ENCODE measurements at regions not wholly inside any gene's neighbourhood (a gene's known extent, or its start where the extent isn't known, plus 50 kb on each side); places are given as distances from the start of the nearest gene placed in this dataset.

DNA sequence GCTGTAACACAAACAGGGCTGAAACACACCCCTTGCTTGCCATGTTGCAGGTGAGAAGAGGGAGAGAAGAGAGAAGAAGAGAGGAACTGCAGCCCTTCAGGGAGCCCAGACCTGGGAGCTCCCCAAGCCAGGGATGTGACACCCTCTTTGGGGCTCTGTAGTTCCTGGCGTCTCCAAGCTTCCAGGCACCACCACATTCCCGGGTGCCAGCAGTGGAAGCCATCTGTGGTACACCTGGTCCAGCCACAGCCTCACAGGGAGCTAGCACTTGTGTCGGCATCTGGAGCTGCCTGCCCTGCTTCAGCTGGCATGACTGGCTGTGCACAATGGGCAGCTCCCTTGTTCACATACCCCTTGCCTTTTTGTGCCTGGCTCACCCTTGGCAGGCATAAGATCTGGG is 182.1 kb downstream of the DEPDC1B start:
- Histone ChIP-seq H3K9me3 (replicated peaks; ENCODE audit: control insufficient read depth, low read depth, low read length) (no peaks in the 10 kb centered on the region), H3K27me3 (ENCODE audit: control insufficient read depth, insufficient read depth, low read length) (no peaks in the 10 kb centered on the region), H3K4me3 (ENCODE audit: low read length) (no peak overlapping the region), H3K4me1 (ENCODE audit: control insufficient read depth, insufficient read depth, low read length) (peaks cover 3% of the 10 kb centered on the region), H3K27ac (ENCODE audit: low read length) (no peak overlapping the region), H3K36me3 (ENCODE audit: control insufficient read depth, insufficient read depth, low read length) (no peaks in the 10 kb centered on the region)
- no peak for DNase-seq
- WGBS (ENCODE audit: insufficient coverage): 80% methylated on average over 3 of the region's 3 CpGs

- DNase-seq: no peak
- Histone ChIP-seq H3K27me3 (ENCODE audit: control insufficient read depth, insufficient read depth, low read length) (no peaks in the 10 kb centered on the region), H3K9me3 (replicated peaks; ENCODE audit: control insufficient read depth, low read depth, low read length) (no peaks in the 10 kb centered on the region), H3K4me1 (ENCODE audit: control insufficient read depth, insufficient read depth, low read length) (peaks cover 3% of the 10 kb centered on the region), H3K4me3 (ENCODE audit: low read length) (no peak overlapping the region), H3K27ac (ENCODE audit: low read length) (no peak overlapping the region), H3K36me3 (ENCODE audit: control insufficient read depth, insufficient read depth, low read length) (no peaks in the 10 kb centered on the region)
- 87% methylated on average over 8 of the region's 8 CpGs for WGBS (ENCODE audit: insufficient coverage)
These were observed 182.8 kb downstream of the DEPDC1B start for GRCh38 chr5:60517094-60517694.

GRCh38 chr5:60516688-60517087 is 183.3 kb downstream of the DEPDC1B start:
- no CpG with 5 or more reads among the region's 2 CpGs for WGBS (ENCODE audit: insufficient coverage)
- no peaks in the 10 kb centered on the region for H3K36me3 ChIP-seq (ENCODE audit: control insufficient read depth, insufficient read depth, low read length)
- H3K27ac ChIP-seq (ENCODE audit: low read length): no peak overlapping the region
- H3K4me1 ChIP-seq (ENCODE audit: control insufficient read depth, insufficient read depth, low read length): peaks cover 3% of the 10 kb centered on the region
- H3K27me3 ChIP-seq (ENCODE audit: control insufficient read depth, insufficient read depth, low read length): no peaks in the 10 kb centered on the region
- H3K9me3 ChIP-seq (replicated peaks; ENCODE audit: control insufficient read depth, low read depth, low read length): no peaks in the 10 kb centered on the region
- H3K4me3 ChIP-seq (ENCODE audit: low read length): no peak overlapping the region
- no peak for DNase-seq

GRCh38 chr5:60514152-60514551 is 185.8 kb downstream of the DEPDC1B start:
- Histone ChIP-seq H3K27ac (ENCODE audit: low read length) (no peak overlapping the region), H3K4me1 (ENCODE audit: control insufficient read depth, insufficient read depth, low read length) (peaks cover 7% of the 10 kb centered on the region)
- no CpG with 5 or more reads among the region's 1 CpG for WGBS (ENCODE audit: insufficient coverage)

DNA sequence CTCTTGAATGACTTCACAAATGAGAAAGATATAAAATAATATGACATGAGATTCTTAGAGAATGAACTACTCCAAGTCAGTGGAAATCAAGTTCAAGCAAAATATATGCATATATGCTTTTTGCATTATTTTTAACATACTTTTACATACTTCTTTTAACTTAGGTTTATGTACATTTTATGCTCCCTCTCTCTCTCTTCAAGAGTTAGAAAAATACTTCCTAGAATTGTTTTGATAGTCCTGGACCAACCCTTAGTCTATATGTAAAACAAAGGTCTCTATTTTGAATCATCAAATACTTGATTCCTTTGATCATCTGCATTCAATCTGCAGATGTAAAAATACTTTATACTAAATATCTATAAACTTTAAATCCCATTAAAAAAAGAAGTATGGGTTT is 187.8 kb downstream of the DEPDC1B start:
- Histone ChIP-seq H3K4me1 (ENCODE audit: control insufficient read depth, insufficient read depth, low read length) (peaks cover 7% of the 10 kb centered on the region), H3K27ac (ENCODE audit: low read length) (no peak overlapping the region), H3K9me3 (replicated peaks; ENCODE audit: control insufficient read depth, low read depth, low read length) (no peaks in the 10 kb centered on the region), H3K4me3 (ENCODE audit: low read length) (no peak overlapping the region), H3K36me3 (ENCODE audit: control insufficient read depth, insufficient read depth, low read length) (no peaks in the 10 kb centered on the region), H3K27me3 (ENCODE audit: control insufficient read depth, insufficient read depth, low read length) (no peaks in the 10 kb centered on the region)
- no peak for DNase-seq

More at GRCh38 chr5:60514152-60514551, 185.8 kb downstream of the DEPDC1B start:
- no peaks in the 10 kb centered on the region for H3K9me3 ChIP-seq (replicated peaks; ENCODE audit: control insufficient read depth, low read depth, low read length)
- no peaks in the 10 kb centered on the region for H3K36me3 ChIP-seq (ENCODE audit: control insufficient read depth, insufficient read depth, low read length)
- no peaks in the 10 kb centered on the region for H3K27me3 ChIP-seq (ENCODE audit: control insufficient read depth, insufficient read depth, low read length)
- DNase-seq: no peak
- H3K4me3 ChIP-seq (ENCODE audit: low read length): no peak overlapping the region

GRCh38 chr5:60510663-60511062 is 189.3 kb downstream of the DEPDC1B start:
- Histone ChIP-seq H3K36me3 (ENCODE audit: control insufficient read depth, insufficient read depth, low read length) (no peaks in the 10 kb centered on the region), H3K27ac (ENCODE audit: low read length) (no peak overlapping the region), H3K9me3 (replicated peaks; ENCODE audit: control insufficient read depth, low read depth, low read length) (no peaks in the 10 kb centered on the region), H3K4me3 (ENCODE audit: low read length) (no peak overlapping the region), H3K4me1 (ENCODE audit: control insufficient read depth, insufficient read depth, low read length) (peaks cover 10% of the 10 kb centered on the region), H3K27me3 (ENCODE audit: control insufficient read depth, insufficient read depth, low read length) (no peaks in the 10 kb centered on the region)
- no CpG with 5 or more reads among the region's 3 CpGs for WGBS (ENCODE audit: insufficient coverage)
- DNase-seq: no peak

GRCh38 chr5:60510049-60510448 is 189.9 kb downstream of the DEPDC1B start:
- 20% methylated on average over 1 of the region's 3 CpGs for WGBS (ENCODE audit: insufficient coverage)
- DNase-seq: peak; percentile 60
- H3K9me3 ChIP-seq (replicated peaks; ENCODE audit: control insufficient read depth, low read depth, low read length): no peaks in the 10 kb centered on the region
- H3K36me3 ChIP-seq (ENCODE audit: control insufficient read depth, insufficient read depth, low read length): no peaks in the 10 kb centered on the region
- no peaks in the 10 kb centered on the region for H3K27me3 ChIP-seq (ENCODE audit: control insufficient read depth, insufficient read depth, low read length)
- H3K27ac ChIP-seq (ENCODE audit: low read length): no peak overlapping the region
- peaks cover 11% of the 10 kb centered on the region for H3K4me1 ChIP-seq (ENCODE audit: control insufficient read depth, insufficient read depth, low read length)
- no peak overlapping the region for H3K4me3 ChIP-seq (ENCODE audit: low read length)

- 86% methylated on average over 1 of the region's 2 CpGs for WGBS (ENCODE audit: insufficient coverage)
- H3K36me3 ChIP-seq (ENCODE audit: control insufficient read depth, insufficient read depth, low read length): no peaks in the 10 kb centered on the region
- peaks cover 11% of the 10 kb centered on the region for H3K4me1 ChIP-seq (ENCODE audit: control insufficient read depth, insufficient read depth, low read length)
- no peak overlapping the region for H3K27ac ChIP-seq (ENCODE audit: low read length)
- no peaks in the 10 kb centered on the region for H3K27me3 ChIP-seq (ENCODE audit: control insufficient read depth, insufficient read depth, low read length)
- H3K9me3 ChIP-seq (replicated peaks; ENCODE audit: control insufficient read depth, low read depth, low read length): no peaks in the 10 kb centered on the region
- DNase-seq: no peak
- no peak overlapping the region for H3K4me3 ChIP-seq (ENCODE audit: low read length)
These were observed 190.4 kb downstream of the DEPDC1B start for GRCh38 chr5:60509519-60509918.

- WGBS (ENCODE audit: insufficient coverage): no CpG with 5 or more reads among the region's 3 CpGs
- Histone ChIP-seq H3K36me3 (ENCODE audit: control insufficient read depth, insufficient read depth, low read length) (no peaks in the 10 kb centered on the region), H3K27ac (ENCODE audit: low read length) (no peak overlapping the region), H3K4me1 (ENCODE audit: control insufficient read depth, insufficient read depth, low read length) (peaks cover 11% of the 10 kb centered on the region), H3K9me3 (replicated peaks; ENCODE audit: control insufficient read depth, low read depth, low read length) (no peaks in the 10 kb centered on the region), H3K27me3 (ENCODE audit: control insufficient read depth, insufficient read depth, low read length) (no peaks in the 10 kb centered on the region), H3K4me3 (ENCODE audit: low read length) (no peak overlapping the region)
- DNase-seq: peak; percentile 78
These were observed 192.3 kb downstream of the DEPDC1B start for GRCh38 chr5:60507687-60508086.

DNA sequence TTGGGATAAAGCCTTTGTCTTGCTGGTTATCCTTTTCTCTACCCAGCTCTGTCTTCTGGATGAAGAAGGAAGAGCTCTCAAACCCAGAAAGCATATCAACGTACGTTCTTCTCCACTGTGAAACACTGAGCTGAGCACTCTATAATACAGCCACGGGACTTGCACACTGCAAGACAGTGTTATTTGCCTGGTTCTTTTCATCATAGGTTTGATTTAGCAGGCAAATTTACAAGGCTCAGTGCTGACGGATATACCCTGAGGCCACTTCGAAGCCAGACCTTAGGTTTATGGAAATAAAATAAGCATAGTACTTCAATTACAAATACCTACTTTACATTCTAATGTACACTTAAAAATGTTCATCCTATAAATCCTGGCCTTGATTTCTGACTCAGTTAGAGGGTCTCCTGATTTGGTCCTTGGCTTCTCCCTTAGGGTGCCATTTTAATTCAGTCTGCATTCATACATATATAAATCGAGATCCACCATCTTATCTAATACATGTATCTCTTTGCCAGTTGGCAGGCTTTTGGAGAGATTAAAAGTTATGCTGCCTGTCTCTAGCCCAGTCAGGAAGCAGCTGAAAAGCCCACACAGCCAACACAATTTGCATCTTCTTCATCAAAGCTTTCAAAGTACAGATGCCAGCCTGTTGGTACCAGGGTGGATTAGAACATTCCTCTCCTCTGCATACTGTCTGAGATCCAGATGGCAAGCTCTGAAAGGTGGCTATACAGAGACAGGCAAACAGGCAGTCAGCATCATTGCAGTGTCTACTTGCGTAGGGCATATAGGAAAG is 194.4 kb downstream of the DEPDC1B start:
- no peak overlapping the region for H3K4me3 ChIP-seq (ENCODE audit: low read length)
- H3K27ac ChIP-seq (ENCODE audit: low read length): no peak overlapping the region
- no peak for DNase-seq
- 62% methylated on average over 2 of the region's 7 CpGs for WGBS (ENCODE audit: insufficient coverage)
- no peaks in the 10 kb centered on the region for H3K36me3 ChIP-seq (ENCODE audit: control insufficient read depth, insufficient read depth, low read length)
- peaks cover 11% of the 10 kb centered on the region for H3K4me1 ChIP-seq (ENCODE audit: control insufficient read depth, insufficient read depth, low read length)
- H3K27me3 ChIP-seq (ENCODE audit: control insufficient read depth, insufficient read depth, low read length): no peaks in the 10 kb centered on the region
- no peaks in the 10 kb centered on the region for H3K9me3 ChIP-seq (replicated peaks; ENCODE audit: control insufficient read depth, low read depth, low read length)
